Activated CD4-positive, alpha-beta T cell treated with anti-CD3 and anti-CD28 coated beads, Interleukin-10, Interleukin-2, amounts not matched to agents 100 ng/mL and 50 ng/mL, durations not matched to agents 16 hours and 8 hours (primary cell): ENCODE measurements at regions not wholly inside any gene's neighbourhood (a gene's known extent, or its start where the extent isn't known, plus 50 kb on each side); places are given as distances from the start of the nearest gene placed in this dataset.
"Not testable (repeated sequence)": the region's sequence is repeated elsewhere in the genome, so short reads cannot be mapped to it uniquely, and the experiment has no call there.

Experiments
- DNase-seq: peaks from one replicate; pipeline ENCODE4 v3.0.0-alpha.2; 2020

GRCh38 chr5:25448646-25449045 lies 803.9 kb upstream of the CDH10 start:
- DNase-seq = no peak

GRCh38 chr5:25448190-25448621 lies 803.4 kb upstream of the CDH10 start:
- no peak for DNase-seq

- not testable (repeated sequence) for DNase-seq
Measured at GRCh38 chr5:25446061-25446420, 801.3 kb upstream of the CDH10 start.

- not testable (repeated sequence) for DNase-seq
Measured at GRCh38 chr5:25445381-25446060, 800.7 kb upstream of the CDH10 start.

GRCh38 chr5:25444697-25445096 lies 799.9 kb upstream of the CDH10 start:
- no peak for DNase-seq

GRCh38 chr5:25441810-25442209 lies 797.0 kb upstream of the CDH10 start:
- no peak for DNase-seq

- no peak for DNase-seq
Measured at GRCh38 chr5:25439025-25439424, 794.2 kb upstream of the CDH10 start.

GRCh38 chr5:25438375-25438774 lies 793.6 kb upstream of the CDH10 start:
- DNase-seq = not testable (repeated sequence)

- DNase-seq = no peak
Measured at GRCh38 chr5:25436452-25436851, 791.7 kb upstream of the CDH10 start.

GRCh38 chr5:25435882-25436281 lies 791.1 kb upstream of the CDH10 start:
- DNase-seq = no peak

- DNase-seq = no peak
Measured at GRCh38 chr5:25427240-25427639, 782.5 kb upstream of the CDH10 start.

- no peak for DNase-seq
Measured at GRCh38 chr5:25423271-25423670, 778.5 kb upstream of the CDH10 start.

- no peak for DNase-seq
Measured at GRCh38 chr5:25419684-25420083, 774.9 kb upstream of the CDH10 start.

- DNase-seq = no peak
Measured at GRCh38 chr5:25418978-25419377, 774.2 kb upstream of the CDH10 start.

GRCh38 chr5:25418319-25418859 lies 773.6 kb upstream of the CDH10 start:
- DNase-seq = no peak

GRCh38 chr5:25416960-25417359 lies 772.2 kb upstream of the CDH10 start:
- DNase-seq = no peak

GRCh38 chr5:25415970-25416369 lies 771.2 kb upstream of the CDH10 start:
- no peak for DNase-seq

- no peak for DNase-seq
Measured at GRCh38 chr5:25414742-25415141, 770.0 kb upstream of the CDH10 start.

- no peak for DNase-seq
Measured at GRCh38 chr5:25412116-25412661, 767.4 kb upstream of the CDH10 start.

- not testable (repeated sequence) for DNase-seq
Measured at GRCh38 chr5:25407365-25407764, 762.6 kb upstream of the CDH10 start.

- no peak for DNase-seq
Measured at GRCh38 chr5:25405850-25406249, 761.1 kb upstream of the CDH10 start.

- no peak for DNase-seq
Measured at GRCh38 chr5:25399878-25400480, 755.2 kb upstream of the CDH10 start.

- no peak for DNase-seq
Measured at GRCh38 chr5:25393957-25394356, 749.2 kb upstream of the CDH10 start.

GRCh38 chr5:25393256-25393655 lies 748.5 kb upstream of the CDH10 start:
- no peak for DNase-seq
